IMR-90 (cell line): ENCODE measurements at regions not wholly inside any gene's neighbourhood (a gene's known extent, or its start where the extent isn't known, plus 50 kb on each side); places are given as distances from the start of the nearest gene placed in this dataset.
A peak's percentile ranks its signal among the peaks of the same experiment; 100 is the strongest.

Experiments
- CEBPB ChIP-seq: IDR thresholded peaks from 2 replicates; pipeline ENCODE4 v1.6.1; 2012; ENCODE audit warnings: low read depth, low read length, improper control_type of control experiment
- CTCF ChIP-seq: conservative IDR thresholded peaks from 2 replicates; pipeline ENCODE4 v1.5.1; 2012; ENCODE audit warnings: mild to moderate bottlenecking, low read depth, low read length, improper control_type of control experiment
- FOS ChIP-seq: fragments of 150-350 bp; IDR thresholded peaks from 2 replicates; pipeline ENCODE4 v1.6.1; 2016; ENCODE audit warnings: low read depth, low read length
- MAFK ChIP-seq: IDR thresholded peaks from 2 replicates; pipeline ENCODE4 v1.6.1; 2012; ENCODE audit warnings: low read depth, low read length, improper control_type of control experiment
- MAZ ChIP-seq: IDR thresholded peaks from 2 replicates; pipeline ENCODE4 v1.6.1; 2012; ENCODE audit warnings: low read depth, mild to moderate bottlenecking, low read length, improper control_type of control experiment, moderate library complexity, borderline replicate concordance
- MXI1 ChIP-seq: IDR thresholded peaks from 2 replicates; pipeline ENCODE4 v1.6.1; 2012; ENCODE audit warnings: low read depth, mild to moderate bottlenecking, low read length, moderate library complexity, borderline replicate concordance
- NFE2L2 ChIP-seq: fragments of 150-350 bp; IDR thresholded peaks from 2 replicates; pipeline ENCODE4 v1.6.1; 2016; ENCODE audit warnings: low read depth, mild to moderate bottlenecking, low read length
- POLR2A ChIP-seq: IDR thresholded peaks from 2 replicates; pipeline ENCODE4 v1.6.1; 2012; ENCODE audit warnings: mild to moderate bottlenecking, low read depth, low read length
- RAD21 ChIP-seq: IDR thresholded peaks from 2 replicates; pipeline ENCODE4 v1.6.1; 2012; ENCODE audit warnings: low read length, improper control_type of control experiment
- RFX5 ChIP-seq: IDR thresholded peaks from 2 replicates; pipeline ENCODE4 v1.8.0; 2012; ENCODE audit warnings: low read depth, mild to moderate bottlenecking, low read length, moderate library complexity
- USF2 ChIP-seq: fragments of 150-350 bp; IDR thresholded peaks from 2 replicates; pipeline ENCODE4 v1.6.1; 2017; ENCODE audit warnings: mild to moderate bottlenecking, antibody characterized with exemption, low read length, low read depth

- no peak for TF ChIP-seq CTCF
- TF ChIP-seq POLR2A, result no peak
- TF ChIP-seq MXI1, result no peak
- no peak for TF ChIP-seq RFX5
- TF ChIP-seq NFE2L2, result no peak
- no peak for TF ChIP-seq USF2
- peak; percentile 91 for TF ChIP-seq CEBPB
- no peak for TF ChIP-seq MAZ
- TF ChIP-seq FOS, result 0 out of 2 replicates have a peak, but pooled peaks have one; percentile 34
- TF ChIP-seq MAFK, result no peak
- TF ChIP-seq RAD21, result no peak
Measured at GRCh38 chr2:230640540-230641011, 72.1 kb upstream of the CAB39 start.
